Gastrocnemius medialis (tissue), 4 donors: ENCODE measurements at regions not wholly inside any gene's neighbourhood (a gene's known extent, or its start where the extent isn't known, plus 50 kb on each side); places are given as distances from the start of the nearest gene placed in this dataset.
"Not testable (repeated sequence)": the region's sequence is repeated elsewhere in the genome, so short reads cannot be mapped to it uniquely, and the experiment has no call there.

Experiments
- ATAC-seq, 2 donors: fragments of 150-250 bp; one replicate each; pipeline ENCODE4 v1.9.1; 2016
- DNase-seq, 2 donors: peaks; one replicate each; pipeline ENCODE4 v3.0.0-alpha.2; 2019
- H3K27ac ChIP-seq, 4 donors: fragments of 200-600 bp; sonication (generic); 1 replicate in 1 of 4; 2 replicates in 3 of 4; pipeline ENCODE4 v1.5.1; 2016 to 2018; ENCODE audit warnings: mild to moderate bottlenecking in 2 of 4, moderate library complexity in 1 of 4
- H3K27me3 ChIP-seq, 3 donors: fragments of 200-600 bp; sonication (generic) in 2 of 3; 1 replicate in 1 of 3; 2 replicates in 2 of 3; pipeline versions ENCODE4 v1.5.1 to v1.6.0; 2016 to 2019; ENCODE audit warnings: mild to moderate bottlenecking in 1 of 3, moderate library complexity in 1 of 3
- H3K36me3 ChIP-seq, 2 donors: fragments of 200-600 bp; sonication (generic) in 1 of 2; one replicate each; pipeline ENCODE4 v1.5.1; 2017 to 2018
- H3K4me1 ChIP-seq, 2 donors: fragments of 200-600 bp; sonication (generic) in 1 of 2; one replicate each; pipeline ENCODE4 v1.5.1; 2016 to 2017; ENCODE audit warnings: mild to moderate bottlenecking in 2 of 2
- H3K4me3 ChIP-seq, 4 donors: fragments of 200-600 bp; sonication (generic) in 3 of 4; 1 replicate in 1 of 4; 2 replicates in 3 of 4; pipeline ENCODE4 v1.5.1; 2016 to 2019; ENCODE audit warnings: mild to moderate bottlenecking in 2 of 4
- H3K9me3 ChIP-seq, 3 donors: fragments of 200-600 bp; sonication (generic) in 2 of 3; 1 replicate in 1 of 3; 2 replicates in 2 of 3; pipeline ENCODE4 v1.5.1; 2016 to 2019
- CTCF ChIP-seq, 5 experiments: fragments of 450-650 bp in 3 of 5; fragments of 200-600 bp in 2 of 5; sonication (generic) in 2 of 5; IDR thresholded peaks in 4 of 5; conservative IDR thresholded peaks in 1 of 5; 1 replicate in 4 of 5; 2 replicates in 1 of 5; pipeline ENCODE4 v1.5.1; 2016 to 2019; ENCODE audit warnings: antibody characterized with exemption in 5 of 5, mild to moderate bottlenecking in 3 of 5, moderate library complexity in 3 of 5
- POLR2A ChIP-seq, 2 donors: fragments of 450-650 bp; IDR thresholded peaks; one replicate each; pipeline ENCODE4 v1.6.1; 2017; ENCODE audit warnings: antibody characterized with exemption in 2 of 2, mild to moderate bottlenecking in 2 of 2, moderate library complexity in 2 of 2
- in situ Hi-C, 4 donors: fragments of 200-750 bp; cut with MboI; loops; one replicate each; pipeline versions ENCODE4 v1.15.0 to v1.8.0; 2017; ENCODE audit warnings: low sequenced_read_pairs in 4 of 4
- intact Hi-C: fragments of 100-400 bp; cut with DNase I; formaldehyde crosslinking; loops from one replicate; pipeline ENCODE4 v1.15.1; 2023; ENCODE audit warnings: low total_unique reads

GRCh38 chr7:94154182-94154581 is 150.0 kb upstream of the BET1 start:
- Histone ChIP-seq H3K4me1 (no peaks in the 10 kb centered on the region), H3K27me3 (no peaks in the 10 kb centered on the region), H3K4me3 (no peak overlapping the region), H3K27ac (no peak overlapping the region), H3K9me3 (no peaks in the 10 kb centered on the region), H3K36me3 (no peaks in the 10 kb centered on the region)
- in situ Hi-C loops = no loop called here
- no peak for DNase-seq
- intact Hi-C loops = no loop called here
- TF ChIP-seq CTCF (IDR thresholded peaks at IDR 0.05 in 4 of 5, conservative IDR thresholded peaks at IDR 0.05 in 1 of 5) (no peak), POLR2A (IDR thresholded peaks at IDR 0.05) (no peak)
- ATAC-seq = no peak

GRCh38 chr7:94154858-94155257 is 150.7 kb upstream of the BET1 start:
- intact Hi-C loops = no loop called here
- Histone ChIP-seq H3K36me3 (no peaks in the 10 kb centered on the region), H3K27me3 (no peaks in the 10 kb centered on the region), H3K27ac (no peak overlapping the region), H3K4me3 (no peak overlapping the region), H3K9me3 (no peaks in the 10 kb centered on the region), H3K4me1 (no peaks in the 10 kb centered on the region)
- TF ChIP-seq CTCF (IDR thresholded peaks at IDR 0.05 in 4 of 5, conservative IDR thresholded peaks at IDR 0.05 in 1 of 5) = no peak
- TF ChIP-seq POLR2A (IDR thresholded peaks at IDR 0.05) = no peak
- DNase-seq (no peak), ATAC-seq (no peak)
- in situ Hi-C loops = no loop called here

GRCh38 chr7:94157659-94158306 is 153.6 kb upstream of the BET1 start:
- ATAC-seq, H3K9me3 ChIP-seq, H3K36me3 ChIP-seq, intact Hi-C loops, DNase-seq, in situ Hi-C loops, H3K27ac ChIP-seq, H3K4me3 ChIP-seq, H3K27me3 ChIP-seq, H3K4me1 ChIP-seq: not testable (repeated sequence)

GRCh38 chr7:94160719-94161435 is 156.7 kb upstream of the BET1 start:
- TF ChIP-seq CTCF (IDR thresholded peaks at IDR 0.05 in 4 of 5, conservative IDR thresholded peaks at IDR 0.05 in 1 of 5) (no peak), POLR2A (IDR thresholded peaks at IDR 0.05) (no peak)
- DNase-seq (no peak), ATAC-seq (no peak)
- in situ Hi-C loops (no loop called here), intact Hi-C loops (no loop called here)
- no peak overlapping the region for H3K27ac ChIP-seq
- no peaks in the 10 kb centered on the region for H3K36me3 ChIP-seq
- H3K4me1 ChIP-seq = no peaks in the 10 kb centered on the region
- H3K9me3 ChIP-seq = no peaks in the 10 kb centered on the region
- no peaks in the 10 kb centered on the region for H3K27me3 ChIP-seq
- H3K4me3 ChIP-seq = no peak overlapping the region

- Histone ChIP-seq H3K27ac (no peak overlapping the region), H3K36me3 (no peaks in the 10 kb centered on the region), H3K4me1 (no peaks in the 10 kb centered on the region), H3K4me3 (no peak overlapping the region), H3K27me3 (no peaks in the 10 kb centered on the region), H3K9me3 (no peaks in the 10 kb centered on the region)
- DNase-seq (no peak), ATAC-seq (no peak)
- in situ Hi-C loops (no loop called here), intact Hi-C loops (no loop called here)
- no peak for TF ChIP-seq CTCF (IDR thresholded peaks at IDR 0.05 in 4 of 5, conservative IDR thresholded peaks at IDR 0.05 in 1 of 5)
- no peak for TF ChIP-seq POLR2A (IDR thresholded peaks at IDR 0.05)
Observed at GRCh38 chr7:94161476-94161875, 157.3 kb upstream of the BET1 start.
